Thoracic aorta (tissue), 2 donors: ENCODE measurements at regions not wholly inside any gene's neighbourhood (a gene's known extent, or its start where the extent isn't known, plus 50 kb on each side); places are given as distances from the start of the nearest gene placed in this dataset.

Experiments used
- ATAC-seq: fragments of 150-250 bp; one replicate; pipeline ENCODE4 v1.8.0; 2017; ENCODE audit warnings: low read depth; ENCODE audit not compliant: insufficient number of reproducible peaks, low FRiP score
- DNase-seq: peaks from one replicate; pipeline ENCODE4 v3.0.0-alpha.2; 2020; ENCODE audit warnings: low spot score
- H3K27ac ChIP-seq, 2 donors: fragments of 200-600 bp; sonication (generic); 1 replicate in 1 of 2; 2 replicates in 1 of 2; pipeline ENCODE4 v1.5.1; 2016; ENCODE audit warnings: mild to moderate bottlenecking in 2 of 2, moderate library complexity in 2 of 2
- H3K27me3 ChIP-seq: fragments of 200-600 bp; sonication (generic); replicated peaks from 2 replicates; pipeline ENCODE4 v1.6.0; 2016; ENCODE audit warnings: mild to moderate bottlenecking; ENCODE audit not compliant: insufficient read depth
- H3K36me3 ChIP-seq: fragments of 200-600 bp; sonication (generic); one replicate; pipeline ENCODE4 v1.5.1; 2016
- H3K4me1 ChIP-seq, 2 donors: fragments of 200-600 bp; sonication (generic); 1 replicate in 1 of 2; 2 replicates in 1 of 2; pipeline versions ENCODE4 v1.5.1 to v1.6.0; 2016; ENCODE audit warnings: low read depth in 2 of 2, mild to moderate bottlenecking in 1 of 2; ENCODE audit not compliant: control insufficient read depth in 1 of 2
- H3K4me3 ChIP-seq: fragments of 200-600 bp; sonication (generic); 2 replicates; pipeline ENCODE4 v1.5.1; 2016; ENCODE audit warnings: mild to moderate bottlenecking
- H3K9me3 ChIP-seq: fragments of 200-600 bp; sonication (generic); 2 replicates; pipeline ENCODE4 v1.5.1; 2016
- TF ChIP-seq, protein P1 (sequence below): fragments of 200-600 bp; sonication (generic); IDR thresholded peaks from one replicate; pipeline ENCODE4 v1.5.1; 2019; ENCODE audit warnings: antibody characterized with exemption

DNA sequence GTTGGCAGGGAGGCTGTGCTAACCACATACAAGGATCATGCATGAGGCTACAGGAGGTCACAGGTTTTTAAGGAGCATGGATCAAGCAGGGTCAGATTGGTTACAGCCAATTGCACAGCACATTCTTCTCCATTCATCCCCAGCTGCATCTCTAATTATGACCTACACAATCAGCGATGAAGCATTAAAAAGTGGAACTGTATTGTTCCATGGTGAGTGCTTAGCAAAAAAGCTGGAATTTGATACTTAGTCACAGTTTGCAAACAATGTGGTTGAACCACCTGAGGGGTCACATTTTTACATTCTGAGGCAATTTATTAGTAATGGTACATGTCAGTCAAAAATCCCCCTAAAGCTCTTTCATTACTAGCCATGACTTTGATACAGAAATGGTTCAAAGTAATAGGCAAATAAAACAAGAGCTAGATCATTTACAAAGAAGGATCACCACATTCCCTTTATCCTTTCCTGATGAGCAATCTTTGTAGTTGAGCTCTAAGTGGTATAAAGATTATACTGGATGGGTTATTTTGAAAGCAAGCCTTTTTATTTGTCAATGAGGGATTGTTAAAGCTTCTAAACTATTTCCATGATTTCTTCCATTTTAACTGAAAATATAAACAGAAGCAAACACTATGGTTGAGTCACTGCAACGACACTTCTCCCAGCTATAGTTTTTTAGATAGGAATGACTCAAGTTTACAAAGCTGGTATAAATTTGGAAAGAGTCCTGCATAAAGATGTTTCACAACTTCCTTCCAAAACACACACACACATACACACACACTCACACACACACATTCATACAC lies 217.8 kb upstream of the SEMA3A start:
- TF ChIP-seq, protein P1, sequence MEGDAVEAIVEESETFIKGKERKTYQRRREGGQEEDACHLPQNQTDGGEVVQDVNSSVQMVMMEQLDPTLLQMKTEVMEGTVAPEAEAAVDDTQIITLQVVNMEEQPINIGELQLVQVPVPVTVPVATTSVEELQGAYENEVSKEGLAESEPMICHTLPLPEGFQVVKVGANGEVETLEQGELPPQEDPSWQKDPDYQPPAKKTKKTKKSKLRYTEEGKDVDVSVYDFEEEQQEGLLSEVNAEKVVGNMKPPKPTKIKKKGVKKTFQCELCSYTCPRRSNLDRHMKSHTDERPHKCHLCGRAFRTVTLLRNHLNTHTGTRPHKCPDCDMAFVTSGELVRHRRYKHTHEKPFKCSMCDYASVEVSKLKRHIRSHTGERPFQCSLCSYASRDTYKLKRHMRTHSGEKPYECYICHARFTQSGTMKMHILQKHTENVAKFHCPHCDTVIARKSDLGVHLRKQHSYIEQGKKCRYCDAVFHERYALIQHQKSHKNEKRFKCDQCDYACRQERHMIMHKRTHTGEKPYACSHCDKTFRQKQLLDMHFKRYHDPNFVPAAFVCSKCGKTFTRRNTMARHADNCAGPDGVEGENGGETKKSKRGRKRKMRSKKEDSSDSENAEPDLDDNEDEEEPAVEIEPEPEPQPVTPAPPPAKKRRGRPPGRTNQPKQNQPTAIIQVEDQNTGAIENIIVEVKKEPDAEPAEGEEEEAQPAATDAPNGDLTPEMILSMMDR = no peak
- ATAC-seq = no peak

DNA sequence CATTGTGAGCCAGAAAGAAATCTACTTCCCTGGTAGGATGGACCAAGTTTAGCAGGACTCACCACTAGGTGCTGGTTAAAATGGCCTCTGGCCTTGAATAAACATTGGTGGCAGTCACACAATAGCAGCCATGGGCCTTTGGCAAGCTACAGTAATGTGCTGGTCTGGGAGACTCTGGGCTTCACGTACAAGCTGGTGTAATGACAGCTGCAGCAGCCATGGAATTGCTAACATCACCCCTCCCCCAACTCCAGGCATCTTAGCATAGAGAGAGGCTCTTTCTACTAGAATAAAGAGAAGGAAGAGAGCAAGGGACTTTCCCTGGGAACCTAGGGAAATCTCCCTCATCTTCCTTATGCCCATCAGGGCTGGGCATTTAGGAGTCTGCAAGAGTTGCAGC lies 205.1 kb upstream of the SEMA3A start:
- H3K4me3 ChIP-seq = no peak overlapping the region
- H3K36me3 ChIP-seq = no peaks in the 10 kb centered on the region
- no peaks in the 10 kb centered on the region for H3K27me3 ChIP-seq
- no peak for ATAC-seq
- TF ChIP-seq, protein P1 = no peak
- H3K4me1 ChIP-seq = no peaks in the 10 kb centered on the region
- DNase-seq = no peak
- H3K9me3 ChIP-seq = peaks cover 4% of the 10 kb centered on the region
- H3K27ac ChIP-seq = no peak overlapping the region

More for the DNA sequence above, 217.8 kb upstream of the SEMA3A start:
- no peaks in the 10 kb centered on the region for H3K4me1 ChIP-seq
- no peak overlapping the region for H3K4me3 ChIP-seq
- H3K27me3 ChIP-seq = no peaks in the 10 kb centered on the region
- H3K27ac ChIP-seq = no peak overlapping the region
- no peak for DNase-seq
- no peaks in the 10 kb centered on the region for H3K36me3 ChIP-seq
- no peaks in the 10 kb centered on the region for H3K9me3 ChIP-seq

DNA sequence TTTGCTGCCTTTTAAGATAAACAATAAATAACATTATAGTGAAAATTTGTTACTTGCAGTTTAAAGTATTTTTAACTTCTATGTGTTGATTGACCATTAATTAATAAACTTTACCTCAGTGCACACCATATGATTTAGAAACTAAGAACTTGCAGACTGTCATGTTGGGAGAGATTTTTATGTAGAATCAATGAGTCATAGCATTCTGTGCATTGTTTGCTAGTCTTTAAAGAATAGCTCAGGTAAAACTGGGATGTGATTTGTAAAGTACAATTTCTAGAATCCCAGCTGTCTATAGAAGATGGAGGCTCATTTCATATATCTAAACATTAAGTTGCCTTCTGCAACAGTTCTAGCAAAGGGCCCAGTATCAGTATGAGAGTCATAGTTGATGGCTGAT lies 199.6 kb upstream of the SEMA3A start:
- Histone ChIP-seq H3K36me3 (no peaks in the 10 kb centered on the region), H3K4me3 (no peak overlapping the region), H3K27ac (no peak overlapping the region), H3K4me1 (no peaks in the 10 kb centered on the region), H3K9me3 (no peaks in the 10 kb centered on the region), H3K27me3 (no peaks in the 10 kb centered on the region)
- no peak for DNase-seq
- ATAC-seq = no peak
- TF ChIP-seq, protein P1 = no peak

DNA sequence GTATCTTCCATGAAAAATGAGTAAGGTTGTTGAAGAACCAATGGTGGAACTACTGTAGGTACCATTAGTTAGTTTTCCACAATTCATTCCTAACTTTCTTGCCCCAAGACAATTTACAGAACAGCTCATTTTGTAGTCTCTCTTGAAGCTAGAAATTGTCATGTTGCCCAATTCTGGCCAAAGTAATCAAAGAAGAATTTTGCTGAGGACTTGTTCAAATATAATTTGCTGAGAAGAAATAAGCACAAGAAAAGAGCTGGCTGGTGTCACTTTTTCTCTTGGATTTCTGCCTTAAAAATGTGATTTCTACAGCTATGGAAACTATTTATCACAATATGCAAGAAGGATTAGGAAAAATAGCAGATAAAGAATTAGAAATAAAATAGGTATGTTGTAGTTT lies 199.2 kb upstream of the SEMA3A start:
- ATAC-seq = no peak
- no peak overlapping the region for H3K4me3 ChIP-seq
- DNase-seq = no peak
- H3K4me1 ChIP-seq = no peaks in the 10 kb centered on the region
- H3K9me3 ChIP-seq = no peaks in the 10 kb centered on the region
- no peaks in the 10 kb centered on the region for H3K27me3 ChIP-seq
- no peak overlapping the region for H3K27ac ChIP-seq
- H3K36me3 ChIP-seq = no peaks in the 10 kb centered on the region
- TF ChIP-seq, protein P1 = no peak

DNA sequence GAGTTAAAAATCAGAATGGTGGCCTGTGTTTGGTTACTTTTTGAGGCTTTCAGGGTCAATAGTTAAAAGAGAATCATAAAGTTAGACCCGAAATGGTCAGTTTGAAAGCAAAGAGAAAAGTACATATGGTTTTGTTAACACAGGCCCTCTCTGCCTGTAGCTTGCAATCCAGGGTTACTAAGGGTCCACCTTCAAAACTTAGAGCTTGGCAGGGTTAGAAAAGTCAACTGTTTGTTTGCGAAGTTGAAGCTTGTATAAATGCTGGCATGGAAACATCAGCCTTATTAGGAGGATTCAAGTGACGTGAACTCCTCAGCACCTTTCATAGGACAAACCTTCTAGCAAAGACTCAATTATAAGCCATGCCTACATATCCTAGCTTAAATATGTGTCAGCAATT lies 196.3 kb upstream of the SEMA3A start:
- TF ChIP-seq, protein P1 = no peak
- no peak for DNase-seq
- no peak overlapping the region for H3K27ac ChIP-seq
- no peaks in the 10 kb centered on the region for H3K27me3 ChIP-seq
- no peaks in the 10 kb centered on the region for H3K4me1 ChIP-seq
- H3K36me3 ChIP-seq = no peaks in the 10 kb centered on the region
- no peak overlapping the region for H3K4me3 ChIP-seq
- ATAC-seq = no peak
- no peaks in the 10 kb centered on the region for H3K9me3 ChIP-seq
